Stomach (tissue), 8 donors: ENCODE measurements at regions not wholly inside any gene's neighbourhood (a gene's known extent, or its start where the extent isn't known, plus 50 kb on each side); places are given as distances from the start of the nearest gene placed in this dataset.
"Not testable (repeated sequence)": the region's sequence is repeated elsewhere in the genome, so short reads cannot be mapped to it uniquely, and the experiment has no call there.

Experiments
- DNase-seq, 2 donors: peaks; one replicate each; pipeline versions ENCODE4 v3.0.0 to v3.0.0-alpha.2; 2013 to 2019
- H3K27ac ChIP-seq, 5 donors: fragments of 200-600 bp in 4 of 5; sonication (generic) in 4 of 5; one replicate each; pipeline ENCODE4 v1.5.1; 2013 to 2019; ENCODE audit warnings: mild to moderate bottlenecking in 1 of 5, moderate library complexity in 1 of 5
- H3K27me3 ChIP-seq, 3 donors: fragments of 200-600 bp; sonication (generic); one replicate each; pipeline ENCODE4 v1.5.1; 2017 to 2019; ENCODE audit warnings: mixed run types in 1 of 3
- H3K36me3 ChIP-seq, 4 donors: fragments of 200-600 bp; sonication (generic); 1 replicate in 3 of 4; 2 replicates in 1 of 4; pipeline ENCODE4 v1.5.1; 2016 to 2019
- H3K4me1 ChIP-seq, 4 donors: fragments of 200-600 bp; sonication (generic); one replicate each; pipeline ENCODE4 v1.5.1; 2016 to 2019
- H3K4me3 ChIP-seq, 4 donors: fragments of 200-600 bp; sonication (generic) in 3 of 4; one replicate each; pipeline ENCODE4 v1.5.1; 2016 to 2019; ENCODE audit warnings: mild to moderate bottlenecking in 1 of 4
- H3K9me3 ChIP-seq, 4 donors: fragments of 200-600 bp; sonication (generic); one replicate each; pipeline ENCODE4 v1.5.1; 2016 to 2019
- EP300 ChIP-seq: sonication (generic); formaldehyde crosslinking; IDR thresholded peaks from one replicate; pipeline ENCODE4 v1.6.1; 2017; ENCODE audit warnings: antibody characterized with exemption
- POLR2A ChIP-seq, 4 donors: fragments of 450-650 bp; IDR thresholded peaks; one replicate each; pipeline ENCODE4 v1.6.1; 2016; ENCODE audit warnings: antibody characterized with exemption in 4 of 4, control low read depth in 2 of 4, mild to moderate bottlenecking in 1 of 4, moderate library complexity in 1 of 4
- POLR2AphosphoS5 ChIP-seq, 3 donors: sonication (generic); formaldehyde crosslinking; IDR thresholded peaks; one replicate each; pipeline ENCODE4 v1.6.1; 2016; ENCODE audit warnings: antibody characterized with exemption in 3 of 3
- WGBS, 5 donors: extraction: QIAGEN DNeasy Blood & Tissue Kit in 3 of 5; methylation state at CpG; one replicate each; pipeline versions ENCODE4 v1.1.5 to v1.1.7; 2013 to 2018; 5-methylcytosine and 5-hydroxymethylcytosine counted together
- intact Hi-C: fragments of 100-400 bp; cut with DNase I; formaldehyde crosslinking; loops from one replicate; pipeline ENCODE4 v1.15.1; 2023; ENCODE audit warnings: low total_unique reads
- TF ChIP-seq, protein P1 (sequence below), 7 experiments: fragments of 450-650 bp in 4 of 7; fragments of 200-600 bp in 3 of 7; sonication (generic) in 3 of 7; IDR thresholded peaks; one replicate each; pipeline ENCODE4 v1.5.1; 2016 to 2019; ENCODE audit warnings: antibody characterized with exemption in 7 of 7, control low read depth in 2 of 7, mild to moderate bottlenecking in 1 of 7
- donor health status: healthy with polysubstance abuse.
- donor health status: Bipolar disorder and iron deficiency.
- donor health status: healthy.

DNA sequence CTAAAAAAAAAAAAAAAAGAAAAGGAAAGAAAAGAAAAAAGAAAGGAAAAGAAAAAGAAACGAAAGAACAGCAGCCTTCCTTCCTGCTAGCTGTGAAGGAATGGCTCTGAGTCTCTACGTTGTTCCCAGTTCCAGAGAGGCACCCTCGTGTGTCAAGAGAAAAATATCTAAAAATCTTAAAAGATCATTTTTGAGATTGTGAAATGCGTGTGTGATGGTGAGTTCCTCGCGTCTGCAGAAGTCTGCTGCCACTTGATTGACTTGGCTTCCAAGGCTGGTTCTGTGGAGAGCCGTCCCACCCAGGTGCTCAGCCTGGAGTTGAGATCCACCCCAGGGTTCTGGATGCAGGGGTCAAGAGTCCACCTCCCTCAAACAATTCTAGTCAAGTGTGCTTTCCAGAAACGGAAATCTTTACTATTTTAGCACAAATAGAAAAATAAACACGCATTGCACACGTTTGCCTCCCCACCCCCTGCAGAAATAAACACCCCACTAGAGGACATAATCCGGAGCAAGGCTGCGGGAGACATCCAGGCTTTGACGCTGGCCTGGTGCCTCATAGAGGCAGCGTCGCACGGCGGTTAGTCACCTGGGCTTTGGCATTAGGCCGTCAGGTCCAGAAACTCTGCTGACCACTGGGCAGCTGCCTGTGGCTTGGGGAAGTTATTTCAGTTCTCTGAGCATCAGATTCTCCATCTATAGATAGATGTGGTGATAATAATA, 265.4 kb downstream of the FAM43A start:
- Histone ChIP-seq H3K27me3 (no peaks in the 10 kb centered on the region), H3K36me3 (no peaks in the 10 kb centered on the region), H3K9me3 (peaks cover 0 to 7% (median 3%) of the 10 kb centered on the region in 4 donors), H3K4me1 (peaks cover 0 to 24% (median 7%) of the 10 kb centered on the region in 4 donors), H3K4me3 (no peak overlapping the region), H3K27ac (no peak overlapping the region)
- WGBS, 5 donors = 73 to 83% (median 79%) methylated on average over 18 of the region's 18 CpGs
- intact Hi-C loops = no loop called here
- TF ChIP-seq POLR2A (IDR thresholded peaks at IDR 0.05) (no peak), EP300 (no peak), POLR2AphosphoS5 (IDR thresholded peaks at IDR 0.05) (no peak)
- TF ChIP-seq, protein P1, sequence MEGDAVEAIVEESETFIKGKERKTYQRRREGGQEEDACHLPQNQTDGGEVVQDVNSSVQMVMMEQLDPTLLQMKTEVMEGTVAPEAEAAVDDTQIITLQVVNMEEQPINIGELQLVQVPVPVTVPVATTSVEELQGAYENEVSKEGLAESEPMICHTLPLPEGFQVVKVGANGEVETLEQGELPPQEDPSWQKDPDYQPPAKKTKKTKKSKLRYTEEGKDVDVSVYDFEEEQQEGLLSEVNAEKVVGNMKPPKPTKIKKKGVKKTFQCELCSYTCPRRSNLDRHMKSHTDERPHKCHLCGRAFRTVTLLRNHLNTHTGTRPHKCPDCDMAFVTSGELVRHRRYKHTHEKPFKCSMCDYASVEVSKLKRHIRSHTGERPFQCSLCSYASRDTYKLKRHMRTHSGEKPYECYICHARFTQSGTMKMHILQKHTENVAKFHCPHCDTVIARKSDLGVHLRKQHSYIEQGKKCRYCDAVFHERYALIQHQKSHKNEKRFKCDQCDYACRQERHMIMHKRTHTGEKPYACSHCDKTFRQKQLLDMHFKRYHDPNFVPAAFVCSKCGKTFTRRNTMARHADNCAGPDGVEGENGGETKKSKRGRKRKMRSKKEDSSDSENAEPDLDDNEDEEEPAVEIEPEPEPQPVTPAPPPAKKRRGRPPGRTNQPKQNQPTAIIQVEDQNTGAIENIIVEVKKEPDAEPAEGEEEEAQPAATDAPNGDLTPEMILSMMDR (IDR thresholded peaks at IDR 0.05) = no peak
- DNase-seq = no peak

DNA sequence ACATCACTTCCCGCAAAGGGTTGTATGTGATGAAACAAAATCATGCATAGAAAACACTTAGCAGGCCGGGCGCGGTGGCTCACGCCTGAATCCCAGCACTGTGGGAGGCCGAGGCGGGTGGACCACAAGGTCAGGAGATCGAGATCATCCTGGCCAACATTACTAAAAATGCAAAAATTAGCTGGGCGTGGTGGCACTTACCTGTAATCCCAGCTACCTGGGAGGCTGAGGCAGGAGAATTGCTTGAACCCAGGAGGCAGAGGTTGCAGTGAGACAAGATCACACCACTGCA, 265.9 kb downstream of the FAM43A start:
- intact Hi-C loops, H3K27me3 ChIP-seq, H3K27ac ChIP-seq, DNase-seq, H3K4me3 ChIP-seq, H3K9me3 ChIP-seq, H3K36me3 ChIP-seq: not testable (repeated sequence)
- H3K4me1 ChIP-seq = peaks cover 0 to 24% (median 7%) of the 10 kb centered on the region in 4 donors
- 83 to 92% (median 90%) methylated on average over 9 of the region's 9 CpGs for WGBS, 5 donors

DNA sequence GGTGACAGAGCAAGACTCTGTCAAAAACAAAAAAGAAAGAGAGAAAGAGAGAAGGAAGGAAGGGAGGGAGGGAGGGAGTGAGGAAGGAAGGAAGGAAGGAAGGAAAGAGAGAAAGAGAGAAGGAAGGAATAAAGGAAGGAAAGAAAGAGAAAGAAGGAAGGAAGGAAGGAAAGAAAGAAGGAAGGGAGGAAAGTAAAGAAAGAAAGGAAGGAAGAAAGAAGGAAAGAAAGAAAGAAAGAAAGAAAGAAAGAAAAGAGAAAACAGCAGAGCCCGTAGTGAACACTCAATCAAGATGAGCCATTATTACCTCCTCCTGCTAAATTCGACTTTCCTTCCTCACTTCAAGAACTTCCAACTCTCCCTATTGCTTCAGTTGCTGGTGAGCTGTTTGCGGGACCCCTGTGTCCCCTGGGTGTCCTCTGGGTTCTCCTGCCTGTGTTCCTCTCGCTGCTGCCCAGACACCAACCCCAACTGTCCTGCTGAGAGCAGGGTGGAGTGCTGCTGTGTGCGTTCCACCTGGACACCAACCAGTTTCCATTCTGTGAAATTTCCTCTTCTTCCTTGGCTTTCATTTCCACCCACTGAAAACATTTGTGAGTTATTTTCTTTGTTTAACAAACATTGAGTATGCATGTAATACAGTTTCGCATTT, 266.4 kb downstream of the FAM43A start:
- Histone ChIP-seq H3K4me1 (peaks cover 0 to 24% (median 7%) of the 10 kb centered on the region in 4 donors), H3K27ac (no peak overlapping the region), H3K27me3 (no peaks in the 10 kb centered on the region), H3K36me3 (no peaks in the 10 kb centered on the region), H3K9me3 (peaks cover 0 to 7% (median 3%) of the 10 kb centered on the region in 4 donors), H3K4me3 (no peak overlapping the region)
- no peak for TF ChIP-seq EP300
- no peak for TF ChIP-seq POLR2AphosphoS5 (IDR thresholded peaks at IDR 0.05)
- no peak for TF ChIP-seq POLR2A (IDR thresholded peaks at IDR 0.05)
- TF ChIP-seq, protein P1 (IDR thresholded peaks at IDR 0.05) = no peak
- intact Hi-C loops = no loop called here
- no peak for DNase-seq
- WGBS, 5 donors = 58 to 66% (median 61%) methylated on average over 6 of the region's 6 CpGs

DNA sequence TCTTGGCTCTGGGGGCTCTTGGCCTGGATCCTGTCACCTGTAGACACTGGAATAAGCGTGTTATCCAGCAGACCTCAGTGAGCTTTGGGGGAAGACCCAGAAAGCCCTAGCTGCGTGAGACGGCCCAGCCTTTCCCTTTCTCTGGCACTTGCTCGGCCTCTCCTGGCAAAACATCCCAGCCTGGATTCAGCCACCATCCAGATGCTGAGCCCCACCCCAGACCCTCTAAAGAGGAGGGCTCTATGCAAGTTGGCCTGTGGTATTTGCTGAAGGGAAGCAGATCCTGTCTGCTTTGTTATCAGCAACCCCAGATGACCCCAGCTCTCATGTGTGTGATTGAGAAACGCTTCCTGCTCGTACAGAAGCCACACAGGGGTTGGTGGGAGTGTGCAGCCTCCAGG, 267.2 kb downstream of the FAM43A start:
- H3K36me3 ChIP-seq = no peaks in the 10 kb centered on the region
- peaks cover 0 to 3% (median 1%) of the 10 kb centered on the region in 4 donors for H3K9me3 ChIP-seq
- intact Hi-C loops = no loop called here
- H3K27me3 ChIP-seq = no peaks in the 10 kb centered on the region
- H3K27ac ChIP-seq = no peak overlapping the region
- no peak overlapping the region for H3K4me3 ChIP-seq
- WGBS, 5 donors = 19 to 51% (median 27%) methylated on average over 6 of the region's 6 CpGs
- TF ChIP-seq EP300 = no peak
- TF ChIP-seq POLR2AphosphoS5 (IDR thresholded peaks at IDR 0.05) = no peak
- TF ChIP-seq POLR2A (IDR thresholded peaks at IDR 0.05) = no peak
- TF ChIP-seq, protein P1 (IDR thresholded peaks at IDR 0.05) = no peak
- DNase-seq = peak in 1 of 2 donors; percentile 72
- peaks cover 0 to 24% (median 7%) of the 10 kb centered on the region in 4 donors for H3K4me1 ChIP-seq

DNA sequence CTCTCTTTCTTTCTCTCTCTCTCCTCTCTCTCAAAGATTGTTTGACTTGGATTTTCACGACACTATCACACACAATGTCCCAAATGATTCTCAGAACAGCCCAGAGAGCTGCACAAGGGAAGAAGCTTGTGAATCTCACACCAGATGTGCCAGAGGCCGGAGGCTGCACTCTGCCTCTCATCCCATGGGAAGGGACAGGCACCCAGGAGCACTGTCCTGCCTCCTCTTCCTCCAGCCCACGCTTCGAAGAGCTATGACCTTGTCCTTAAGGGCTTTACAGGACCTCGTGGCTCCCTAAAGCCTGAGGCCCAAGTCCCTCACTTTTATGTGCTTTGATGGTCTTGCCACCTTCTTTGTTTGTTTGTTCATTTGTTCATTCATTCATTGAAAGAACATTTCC, 267.6 kb downstream of the FAM43A start:
- 78 to 87% (median 84%) methylated on average over 5 of the region's 5 CpGs for WGBS, 5 donors
- no peak overlapping the region for H3K27ac ChIP-seq
- TF ChIP-seq POLR2A (IDR thresholded peaks at IDR 0.05) = no peak
- TF ChIP-seq EP300 = no peak
- no peak for TF ChIP-seq POLR2AphosphoS5 (IDR thresholded peaks at IDR 0.05)
- TF ChIP-seq, protein P1 (IDR thresholded peaks at IDR 0.05) = no peak
- DNase-seq = no peak
- H3K9me3 ChIP-seq = no peaks in the 10 kb centered on the region
- H3K36me3 ChIP-seq = no peaks in the 10 kb centered on the region
- H3K4me3 ChIP-seq = no peak overlapping the region
- intact Hi-C loops = no loop called here
- no peaks in the 10 kb centered on the region for H3K27me3 ChIP-seq
- peaks cover 0 to 24% (median 7%) of the 10 kb centered on the region in 4 donors for H3K4me1 ChIP-seq
